ENCODE measurements at regions not wholly inside any gene's neighbourhood (a gene's known extent, or its start where the extent isn't known, plus 50 kb on each side); places are given as distances from the start of the nearest gene placed in this dataset.
"Not testable (repeated sequence)": the region's sequence is repeated elsewhere in the genome, so short reads cannot be mapped to it uniquely, and the experiment has no call there.

GRCh38 chr13:40371531-40372125 is 294.8 kb downstream of the FOXO1 start:
- Histone ChIP-seq H3K4me1 (ENCODE audit: control insufficient read depth in 1 of 2, insufficient read depth in 1 of 2, low read depth in 1 of 2, low read length in 1 of 2) (no peaks in the 10 kb centered on the region), H3K27me3 (peaks cover 9% of the 10 kb centered on the region), H3K27ac (no peak overlapping the region), H3K9me3 (no peaks in the 10 kb centered on the region), H3K4me3 (ENCODE audit: low read depth in 1 of 2, low read length in 1 of 2) (no peak overlapping the region), H3K36me3 (no peaks in the 10 kb centered on the region)
- TF ChIP-seq CTCF (IDR thresholded peaks at IDR 0.05), result no peak

DNA sequence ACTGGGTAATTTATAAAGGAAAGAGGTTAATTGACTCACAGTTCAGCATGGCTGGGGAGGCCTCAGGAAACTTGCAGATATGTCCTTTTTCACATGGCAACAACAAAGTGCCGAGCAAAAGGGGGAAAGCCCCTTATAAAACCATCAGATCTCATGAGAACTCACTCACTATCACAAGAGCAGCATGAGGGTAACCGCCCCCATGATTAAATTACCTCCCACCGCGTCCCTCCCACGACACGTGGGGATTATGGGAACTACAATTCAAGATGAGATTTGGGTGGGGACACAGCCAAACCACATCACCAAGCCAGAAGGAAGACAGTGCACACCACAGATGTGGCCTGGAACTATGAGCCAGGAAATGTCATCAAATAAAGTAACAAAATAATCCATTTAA is 292.8 kb downstream of the FOXO1 start:
- not testable (repeated sequence) for H3K4me1 ChIP-seq (ENCODE audit: control insufficient read depth in 1 of 2, insufficient read depth in 1 of 2, low read depth in 1 of 2, low read length in 1 of 2)

GRCh38 chr13:40375489-40376171 is 290.8 kb downstream of the FOXO1 start:
- no peak overlapping the region for H3K4me3 ChIP-seq (ENCODE audit: low read depth in 1 of 2, low read length in 1 of 2)
- peaks cover 22% of the 10 kb centered on the region for H3K27me3 ChIP-seq
- H3K27ac ChIP-seq, result no peak overlapping the region
- H3K9me3 ChIP-seq, result no peaks in the 10 kb centered on the region
- H3K36me3 ChIP-seq, result no peaks in the 10 kb centered on the region
- H3K4me1 ChIP-seq (ENCODE audit: control insufficient read depth in 1 of 2, insufficient read depth in 1 of 2, low read depth in 1 of 2, low read length in 1 of 2), result no peaks in the 10 kb centered on the region
- TF ChIP-seq CTCF (IDR thresholded peaks at IDR 0.05), result no peak

More for the DNA sequence above, 292.8 kb downstream of the FOXO1 start:
- H3K27ac ChIP-seq; H3K4me3 ChIP-seq (ENCODE audit: low read depth in 1 of 2, low read length in 1 of 2); H3K36me3 ChIP-seq; H3K9me3 ChIP-seq: not testable (repeated sequence)
- H3K27me3 ChIP-seq, result peaks cover 22% of the 10 kb centered on the region

GRCh38 chr13:40376296-40376849 is 290.1 kb downstream of the FOXO1 start:
- TF ChIP-seq CTCF (IDR thresholded peaks at IDR 0.05), result no peak
- Histone ChIP-seq H3K27me3 (peaks cover 22% of the 10 kb centered on the region), H3K9me3 (no peaks in the 10 kb centered on the region), H3K4me3 (ENCODE audit: low read depth in 1 of 2, low read length in 1 of 2) (no peak overlapping the region), H3K36me3 (no peaks in the 10 kb centered on the region), H3K27ac (no peak overlapping the region), H3K4me1 (ENCODE audit: control insufficient read depth in 1 of 2, insufficient read depth in 1 of 2, low read depth in 1 of 2, low read length in 1 of 2) (no peaks in the 10 kb centered on the region)

DNA sequence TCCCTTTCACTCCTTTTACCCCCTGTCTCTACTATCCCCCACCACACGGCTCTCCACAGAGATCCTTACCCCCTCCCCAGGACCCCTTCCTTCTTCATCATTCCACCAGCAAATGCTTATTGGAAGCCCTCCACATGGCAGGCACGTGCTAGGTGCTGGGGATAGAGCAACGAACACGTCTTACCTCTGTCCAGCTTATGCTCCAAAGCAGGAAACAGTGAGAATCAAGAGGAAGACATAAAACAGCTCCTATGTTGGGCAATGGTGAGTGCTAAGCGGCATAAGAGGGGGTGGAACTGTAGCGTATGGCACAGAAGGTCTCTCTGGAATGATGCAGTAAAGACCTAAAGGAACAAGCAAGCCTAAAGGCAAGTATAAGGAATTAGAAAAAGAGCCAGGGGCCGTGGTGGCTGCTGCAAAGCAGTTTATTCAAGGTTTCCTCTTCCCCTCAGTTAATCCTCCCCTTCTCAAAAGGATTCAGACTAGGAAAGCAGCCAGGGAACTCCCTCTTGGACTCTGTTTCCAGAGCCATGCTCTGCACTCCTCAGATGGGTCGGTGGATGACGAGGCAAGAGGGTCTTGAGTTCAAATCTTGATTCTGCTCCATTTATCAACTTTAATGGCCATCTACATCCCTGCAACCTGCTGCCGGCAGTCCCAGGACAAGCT is 289.4 kb downstream of the FOXO1 start:
- Histone ChIP-seq H3K36me3 (no peaks in the 10 kb centered on the region), H3K27ac (no peak overlapping the region), H3K27me3 (peaks cover 22% of the 10 kb centered on the region), H3K4me3 (ENCODE audit: low read depth in 1 of 2, low read length in 1 of 2) (no peak overlapping the region), H3K9me3 (no peaks in the 10 kb centered on the region), H3K4me1 (ENCODE audit: control insufficient read depth in 1 of 2, insufficient read depth in 1 of 2, low read depth in 1 of 2, low read length in 1 of 2) (no peaks in the 10 kb centered on the region)
- no peak for TF ChIP-seq CTCF (IDR thresholded peaks at IDR 0.05)

DNA sequence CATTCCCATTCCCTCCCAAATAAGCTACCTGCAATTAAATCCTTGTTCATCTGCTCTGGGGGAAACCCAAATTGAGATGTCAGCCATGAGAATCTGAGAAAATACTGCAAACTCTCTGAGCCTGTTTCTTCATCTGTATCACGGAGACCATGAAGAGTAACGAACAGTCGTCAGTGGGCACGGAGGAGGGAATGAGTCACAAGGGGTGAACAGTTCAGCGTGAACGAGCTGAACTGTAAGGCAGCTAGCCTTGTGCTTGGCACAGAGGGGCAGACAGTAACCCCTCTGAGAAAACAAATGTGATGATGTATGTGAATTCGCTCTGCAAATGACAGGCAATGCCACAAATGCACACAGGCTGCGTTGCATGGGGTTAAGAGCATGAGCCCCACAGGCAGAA is 288.7 kb downstream of the FOXO1 start:
- no peak for TF ChIP-seq CTCF (IDR thresholded peaks at IDR 0.05)
- H3K4me3 ChIP-seq (ENCODE audit: low read depth in 1 of 2, low read length in 1 of 2), result no peak overlapping the region

More for the DNA sequence above, 288.7 kb downstream of the FOXO1 start:
- no peaks in the 10 kb centered on the region for H3K4me1 ChIP-seq (ENCODE audit: control insufficient read depth in 1 of 2, insufficient read depth in 1 of 2, low read depth in 1 of 2, low read length in 1 of 2)
- no peaks in the 10 kb centered on the region for H3K36me3 ChIP-seq
- peaks cover 22% of the 10 kb centered on the region for H3K27me3 ChIP-seq
- no peak overlapping the region for H3K27ac ChIP-seq
- no peaks in the 10 kb centered on the region for H3K9me3 ChIP-seq
